HL-60 (cell line): ENCODE measurements at regions not wholly inside any gene's neighbourhood (a gene's known extent, or its start where the extent isn't known, plus 50 kb on each side); places are given as distances from the start of the nearest gene placed in this dataset.

Source experiments
- CTCF ChIP-seq: IDR thresholded peaks from one replicate; pipeline ENCODE4 v1.5.1; 2011; ENCODE audit warnings: low read length, control low read depth, inconsistent platforms; ENCODE audit not compliant: insufficient read depth
- GABPA ChIP-seq: IDR thresholded peaks from 2 replicates; pipeline ENCODE4 v1.6.1; 2012; ENCODE audit warnings: low read depth
- POLR2AphosphoS5 ChIP-seq: IDR thresholded peaks from 2 replicates; pipeline ENCODE4 v1.6.1; 2012; ENCODE audit warnings: low read depth

- TF ChIP-seq CTCF (no peak), POLR2AphosphoS5 (no peak), GABPA (no peak)
Measured at GRCh38 chr7:97246317-97246716, 128.8 kb downstream of the SDHAF3 start.
